Mucosa of descending colon (tissue), 3 donors: ENCODE measurements at regions not wholly inside any gene's neighbourhood (a gene's known extent, or its start where the extent isn't known, plus 50 kb on each side); places are given as distances from the start of the nearest gene placed in this dataset.

Source experiments
- ATAC-seq: fragments of 200-7000 bp; cut with Tn5 transposase; one replicate; pipeline ENCODE4 v1.9.1; 2020; ENCODE audit warnings: mild to moderate bottlenecking, moderate library complexity
- DNase-seq, 3 donors: peaks; one replicate each; pipeline ENCODE4 v3.0.0-alpha.2; 2020
- H3K36me3 ChIP-seq: fragments of 200-600 bp; one replicate; pipeline ENCODE4 v1.8.0; 2021; ENCODE audit warnings: low read depth, mild to moderate bottlenecking
- H3K4me1 ChIP-seq: fragments of 200-600 bp; one replicate; pipeline ENCODE4 v1.8.0; 2021; ENCODE audit warnings: low read depth, mild to moderate bottlenecking
- H3K4me3 ChIP-seq: fragments of 200-600 bp; one replicate; pipeline ENCODE4 v1.8.0; 2021; ENCODE audit warnings: mild to moderate bottlenecking
- H3K9me3 ChIP-seq: fragments of 200-600 bp; one replicate; pipeline ENCODE4 v1.8.0; 2021; ENCODE audit warnings: mild to moderate bottlenecking
- intact Hi-C, 2 donors: fragments of 100-400 bp; cut with DNase I in 1 of 2; cut with micrococcal nuclease in 1 of 2; formaldehyde crosslinking; loops; one replicate each; pipeline versions ENCODE4 v1.11.0 to v1.11.1; 2022; cut with DNase I, micrococcal nuclease
- TF ChIP-seq, protein P1 (sequence below): fragments of 200-600 bp; IDR thresholded peaks from one replicate; pipeline ENCODE4 v1.8.0; 2022; ENCODE audit warnings: antibody characterized with exemption, mild to moderate bottlenecking
- donor health status: DM: no; HTN: no; CAD: no; lungs with moderate emphysema.
- donor health status: DM: no; HTN: no; CAD: no.
- donor health status: DM: no; HTN: yes; CAD: no.

DNA sequence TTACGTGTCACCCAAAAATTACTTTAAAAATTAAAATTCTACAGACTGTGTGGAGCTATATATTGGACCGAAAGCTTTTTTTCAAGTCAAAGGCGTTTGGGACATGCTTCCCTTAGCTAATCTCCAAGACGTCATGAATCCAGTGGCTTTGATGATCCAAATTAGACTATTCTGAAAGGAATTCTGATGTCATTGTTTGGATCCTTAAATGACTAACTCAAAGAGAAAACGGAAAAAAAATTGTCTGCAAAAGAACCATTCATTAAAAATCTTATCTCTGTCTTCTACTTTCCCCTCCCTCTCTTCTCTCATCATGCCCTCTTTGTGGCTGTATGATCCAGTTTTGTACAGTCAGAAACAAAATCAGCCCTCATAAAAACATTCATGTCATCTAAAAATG, 161.8 kb downstream of the ETV1 start:
- ATAC-seq (no peak), DNase-seq (no peak)
- Histone ChIP-seq H3K4me3 (no peak overlapping the region), H3K9me3 (no peaks in the 10 kb centered on the region), H3K4me1 (peaks cover 8% of the 10 kb centered on the region), H3K36me3 (no peaks in the 10 kb centered on the region)
- TF ChIP-seq, protein P1, sequence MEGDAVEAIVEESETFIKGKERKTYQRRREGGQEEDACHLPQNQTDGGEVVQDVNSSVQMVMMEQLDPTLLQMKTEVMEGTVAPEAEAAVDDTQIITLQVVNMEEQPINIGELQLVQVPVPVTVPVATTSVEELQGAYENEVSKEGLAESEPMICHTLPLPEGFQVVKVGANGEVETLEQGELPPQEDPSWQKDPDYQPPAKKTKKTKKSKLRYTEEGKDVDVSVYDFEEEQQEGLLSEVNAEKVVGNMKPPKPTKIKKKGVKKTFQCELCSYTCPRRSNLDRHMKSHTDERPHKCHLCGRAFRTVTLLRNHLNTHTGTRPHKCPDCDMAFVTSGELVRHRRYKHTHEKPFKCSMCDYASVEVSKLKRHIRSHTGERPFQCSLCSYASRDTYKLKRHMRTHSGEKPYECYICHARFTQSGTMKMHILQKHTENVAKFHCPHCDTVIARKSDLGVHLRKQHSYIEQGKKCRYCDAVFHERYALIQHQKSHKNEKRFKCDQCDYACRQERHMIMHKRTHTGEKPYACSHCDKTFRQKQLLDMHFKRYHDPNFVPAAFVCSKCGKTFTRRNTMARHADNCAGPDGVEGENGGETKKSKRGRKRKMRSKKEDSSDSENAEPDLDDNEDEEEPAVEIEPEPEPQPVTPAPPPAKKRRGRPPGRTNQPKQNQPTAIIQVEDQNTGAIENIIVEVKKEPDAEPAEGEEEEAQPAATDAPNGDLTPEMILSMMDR = no peak
- intact Hi-C loops = no loop called here

DNA sequence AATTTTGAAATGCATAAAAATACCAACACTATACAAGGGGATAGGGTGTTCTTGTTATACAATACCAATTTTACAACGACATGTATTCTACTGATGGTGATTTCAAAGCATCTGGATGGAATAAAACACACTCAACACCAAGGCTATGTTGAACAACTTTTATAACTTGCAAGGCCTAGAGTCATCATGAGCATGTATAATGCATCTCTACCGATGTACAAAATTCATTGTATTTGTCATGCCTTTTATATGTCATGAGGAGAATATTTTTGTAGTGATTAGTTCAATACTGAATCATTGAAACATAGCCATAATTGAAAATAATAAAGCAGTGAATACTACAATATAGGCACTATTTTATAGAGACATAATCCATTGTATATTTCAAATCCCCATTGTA, 160.2 kb downstream of the ETV1 start:
- ATAC-seq (no peak), DNase-seq (no peak)
- H3K4me1 ChIP-seq = peaks cover under 1% of the 10 kb centered on the region
- intact Hi-C loops = no loop called here
- H3K4me3 ChIP-seq = no peak overlapping the region
- H3K9me3 ChIP-seq = no peaks in the 10 kb centered on the region
- TF ChIP-seq, protein P1 = no peak
- H3K36me3 ChIP-seq = no peaks in the 10 kb centered on the region

DNA sequence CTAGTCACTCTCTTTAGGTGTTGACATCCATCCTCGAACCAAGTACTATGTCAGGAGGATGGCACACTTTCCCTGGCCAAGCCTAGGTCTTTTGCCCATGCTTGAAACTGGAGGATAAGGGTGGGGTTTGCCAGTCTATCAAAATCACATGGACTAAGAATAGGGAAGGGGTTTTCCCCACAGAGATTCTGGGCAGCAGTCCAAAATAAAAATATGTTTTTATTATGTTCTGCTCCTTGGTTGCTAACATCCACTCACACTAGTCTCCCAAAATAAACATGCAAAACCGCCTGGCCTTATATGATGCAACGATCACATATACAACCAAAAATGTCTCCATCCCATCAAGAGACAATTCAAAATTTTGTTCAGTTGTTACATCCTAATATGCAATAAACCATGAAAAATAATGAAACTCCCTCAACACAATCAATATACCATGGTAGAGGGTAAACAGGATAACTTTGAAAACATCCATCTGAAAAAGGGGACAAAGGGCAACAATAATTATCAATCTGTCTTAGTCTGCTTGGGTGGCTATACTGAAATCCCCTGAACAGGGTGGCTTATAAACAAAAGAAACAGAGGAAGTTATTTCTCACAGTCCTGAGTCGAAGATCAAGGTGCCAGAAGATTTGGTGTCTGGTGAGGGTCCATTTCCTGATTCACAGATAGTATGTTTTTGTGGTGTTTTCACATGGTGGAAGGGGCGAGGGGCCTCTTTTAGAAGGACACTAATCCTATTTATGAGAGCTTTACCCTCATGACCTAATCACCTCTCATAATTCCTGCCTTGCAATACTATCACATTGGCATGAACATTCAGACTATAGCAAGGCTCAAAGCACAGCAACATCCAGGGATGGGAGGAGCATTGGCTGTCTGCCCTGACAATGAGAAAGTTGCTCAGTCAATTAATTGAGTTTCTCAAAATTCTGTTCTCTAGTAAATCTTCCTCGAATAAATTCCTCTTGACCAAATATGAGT, 159.3 kb downstream of the ETV1 start:
- DNase-seq (no peak), ATAC-seq (peak; percentile 72)
- Histone ChIP-seq H3K36me3 (no peaks in the 10 kb centered on the region), H3K9me3 (no peaks in the 10 kb centered on the region), H3K4me3 (no peak overlapping the region), H3K4me1 (no peaks in the 10 kb centered on the region)
- TF ChIP-seq, protein P1 = no peak
- intact Hi-C loops = no loop called here

DNA sequence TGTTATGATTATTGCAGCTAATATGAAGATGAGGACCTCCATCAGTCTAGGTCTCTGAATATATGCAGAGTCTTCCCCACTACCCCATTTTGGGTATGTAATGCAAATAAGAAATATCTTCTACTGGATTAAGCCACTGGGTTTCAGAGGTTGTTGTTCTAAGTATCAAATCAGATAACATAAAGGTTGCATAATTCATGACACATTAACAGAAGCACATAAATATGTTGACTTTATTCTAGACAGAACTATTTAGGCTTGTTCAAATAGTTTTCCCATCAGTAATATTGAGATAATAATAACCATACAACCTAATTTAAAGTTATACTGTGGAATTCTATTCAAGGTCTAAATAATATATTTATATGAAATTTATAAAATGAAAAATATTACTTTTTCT, 157.1 kb downstream of the ETV1 start:
- intact Hi-C loops = no loop called here
- H3K36me3 ChIP-seq = no peaks in the 10 kb centered on the region
- DNase-seq (no peak), ATAC-seq (no peak)
- no peak overlapping the region for H3K4me3 ChIP-seq
- H3K4me1 ChIP-seq = no peaks in the 10 kb centered on the region
- no peaks in the 10 kb centered on the region for H3K9me3 ChIP-seq
- TF ChIP-seq, protein P1 = no peak

DNA sequence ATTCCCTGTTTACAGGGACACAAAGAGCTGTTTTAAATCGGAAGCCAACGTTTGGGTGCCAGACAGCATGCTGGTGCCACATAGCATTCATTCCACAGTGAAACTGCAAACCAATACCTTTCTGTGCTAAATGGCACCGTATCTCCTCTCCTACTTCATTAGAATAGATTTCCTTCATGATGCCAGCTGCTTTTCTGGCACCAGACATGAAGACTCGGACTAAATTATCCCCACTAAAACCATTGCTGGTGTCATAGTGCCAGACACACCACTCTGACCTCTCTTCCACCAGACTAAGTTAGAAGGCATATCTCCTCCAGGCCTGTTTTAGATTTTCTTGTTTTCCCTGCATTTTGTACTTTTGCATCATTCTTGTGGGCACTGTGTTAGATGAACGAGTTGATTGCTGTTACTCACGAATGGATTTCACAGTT, 155.1 kb downstream of the ETV1 start:
- DNase-seq (no peak), ATAC-seq (no peak)
- intact Hi-C loops = no loop called here
- Histone ChIP-seq H3K4me1 (no peaks in the 10 kb centered on the region), H3K9me3 (no peaks in the 10 kb centered on the region), H3K4me3 (no peak overlapping the region), H3K36me3 (no peaks in the 10 kb centered on the region)
- TF ChIP-seq, protein P1 = no peak
